GM23338 (cell line): ENCODE measurements at regions not wholly inside any gene's neighbourhood (a gene's known extent, or its start where the extent isn't known, plus 50 kb on each side); places are given as distances from the start of the nearest gene placed in this dataset.

Source experiments
- CREB1 ChIP-seq: fragments of 250-450 bp; sonication (Bioruptor Pico); IDR thresholded peaks from 2 replicates; pipeline ENCODE4 v1.5.0; 2020; ENCODE audit warnings: low read depth, mild to moderate bottlenecking, moderate library complexity
- EZH2 ChIP-seq: fragments of 200-600 bp; sonication (generic); IDR thresholded peaks from one replicate; pipeline ENCODE4 v1.8.0; 2017; ENCODE audit warnings: antibody characterized with exemption, mild to moderate bottlenecking, low read depth; ENCODE audit not compliant: unreplicated experiment
- EZH2phosphoT487 ChIP-seq: fragments of 200-600 bp; sonication (generic); IDR thresholded peaks from one replicate; pipeline ENCODE4 v1.8.1; 2018; ENCODE audit warnings: antibody characterized with exemption; ENCODE audit not compliant: unreplicated experiment
- JUNB ChIP-seq: IDR thresholded peaks from one replicate; pipeline ENCODE4 v1.6.1; 2016; ENCODE audit warnings: antibody characterized with exemption; ENCODE audit not compliant: unreplicated experiment
- NANOG ChIP-seq: IDR thresholded peaks from 2 replicates; pipeline ENCODE4 v1.6.1; 2016; ENCODE audit warnings: antibody characterized with exemption, borderline replicate concordance
- POLR2AphosphoS5 ChIP-seq: IDR thresholded peaks from 2 replicates; pipeline ENCODE4 v1.6.1; 2016; ENCODE audit warnings: antibody characterized with exemption, low read depth
- STAT1 ChIP-seq: IDR thresholded peaks from one replicate; pipeline ENCODE4 v1.6.1; 2016; ENCODE audit warnings: antibody characterized with exemption; ENCODE audit not compliant: unreplicated experiment
- ZNF331 ChIP-seq: fragments of 250-450 bp; sonication (Bioruptor Pico); IDR thresholded peaks from 2 replicates; pipeline ENCODE4 v1.5.0; 2020; ENCODE audit warnings: low read depth, mild to moderate bottlenecking, moderate library complexity
- TF ChIP-seq, protein P1 (sequence below), 2 experiments: fragments of 200-600 bp in 1 of 2; sonication (generic) in 1 of 2; conservative IDR thresholded peaks; 2 replicates each; pipeline versions ENCODE4 v1.5.1 to v1.6.1; 2016 to 2017; ENCODE audit warnings: antibody characterized with exemption in 2 of 2, low read depth in 2 of 2, mild to moderate bottlenecking in 2 of 2, moderate library complexity in 1 of 2
- TF ChIP-seq, protein P2 (sequence below): IDR thresholded peaks from 2 replicates; pipeline ENCODE4 v1.6.1; 2016; ENCODE audit warnings: antibody characterized with exemption
- TF ChIP-seq, protein P3 (sequence below): IDR thresholded peaks from one replicate; pipeline ENCODE4 v1.6.1; 2018; ENCODE audit warnings: antibody characterized with exemption; ENCODE audit not compliant: unreplicated experiment

- TF ChIP-seq, protein P1, sequence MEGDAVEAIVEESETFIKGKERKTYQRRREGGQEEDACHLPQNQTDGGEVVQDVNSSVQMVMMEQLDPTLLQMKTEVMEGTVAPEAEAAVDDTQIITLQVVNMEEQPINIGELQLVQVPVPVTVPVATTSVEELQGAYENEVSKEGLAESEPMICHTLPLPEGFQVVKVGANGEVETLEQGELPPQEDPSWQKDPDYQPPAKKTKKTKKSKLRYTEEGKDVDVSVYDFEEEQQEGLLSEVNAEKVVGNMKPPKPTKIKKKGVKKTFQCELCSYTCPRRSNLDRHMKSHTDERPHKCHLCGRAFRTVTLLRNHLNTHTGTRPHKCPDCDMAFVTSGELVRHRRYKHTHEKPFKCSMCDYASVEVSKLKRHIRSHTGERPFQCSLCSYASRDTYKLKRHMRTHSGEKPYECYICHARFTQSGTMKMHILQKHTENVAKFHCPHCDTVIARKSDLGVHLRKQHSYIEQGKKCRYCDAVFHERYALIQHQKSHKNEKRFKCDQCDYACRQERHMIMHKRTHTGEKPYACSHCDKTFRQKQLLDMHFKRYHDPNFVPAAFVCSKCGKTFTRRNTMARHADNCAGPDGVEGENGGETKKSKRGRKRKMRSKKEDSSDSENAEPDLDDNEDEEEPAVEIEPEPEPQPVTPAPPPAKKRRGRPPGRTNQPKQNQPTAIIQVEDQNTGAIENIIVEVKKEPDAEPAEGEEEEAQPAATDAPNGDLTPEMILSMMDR (conservative IDR thresholded peaks at IDR 0.05; ENCODE audit: low read depth in 2 of 2), result no peak
- TF ChIP-seq EZH2 (no peak), CREB1 (CRISPR knock-in tag) (no peak), ZNF331 (no peak), JUNB (no peak), EZH2phosphoT487 (no peak), POLR2AphosphoS5 (no peak), NANOG (no peak), STAT1 (no peak)
- TF ChIP-seq, protein P2, sequence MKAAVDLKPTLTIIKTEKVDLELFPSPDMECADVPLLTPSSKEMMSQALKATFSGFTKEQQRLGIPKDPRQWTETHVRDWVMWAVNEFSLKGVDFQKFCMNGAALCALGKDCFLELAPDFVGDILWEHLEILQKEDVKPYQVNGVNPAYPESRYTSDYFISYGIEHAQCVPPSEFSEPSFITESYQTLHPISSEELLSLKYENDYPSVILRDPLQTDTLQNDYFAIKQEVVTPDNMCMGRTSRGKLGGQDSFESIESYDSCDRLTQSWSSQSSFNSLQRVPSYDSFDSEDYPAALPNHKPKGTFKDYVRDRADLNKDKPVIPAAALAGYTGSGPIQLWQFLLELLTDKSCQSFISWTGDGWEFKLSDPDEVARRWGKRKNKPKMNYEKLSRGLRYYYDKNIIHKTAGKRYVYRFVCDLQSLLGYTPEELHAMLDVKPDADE, result no peak
- TF ChIP-seq, protein P3, sequence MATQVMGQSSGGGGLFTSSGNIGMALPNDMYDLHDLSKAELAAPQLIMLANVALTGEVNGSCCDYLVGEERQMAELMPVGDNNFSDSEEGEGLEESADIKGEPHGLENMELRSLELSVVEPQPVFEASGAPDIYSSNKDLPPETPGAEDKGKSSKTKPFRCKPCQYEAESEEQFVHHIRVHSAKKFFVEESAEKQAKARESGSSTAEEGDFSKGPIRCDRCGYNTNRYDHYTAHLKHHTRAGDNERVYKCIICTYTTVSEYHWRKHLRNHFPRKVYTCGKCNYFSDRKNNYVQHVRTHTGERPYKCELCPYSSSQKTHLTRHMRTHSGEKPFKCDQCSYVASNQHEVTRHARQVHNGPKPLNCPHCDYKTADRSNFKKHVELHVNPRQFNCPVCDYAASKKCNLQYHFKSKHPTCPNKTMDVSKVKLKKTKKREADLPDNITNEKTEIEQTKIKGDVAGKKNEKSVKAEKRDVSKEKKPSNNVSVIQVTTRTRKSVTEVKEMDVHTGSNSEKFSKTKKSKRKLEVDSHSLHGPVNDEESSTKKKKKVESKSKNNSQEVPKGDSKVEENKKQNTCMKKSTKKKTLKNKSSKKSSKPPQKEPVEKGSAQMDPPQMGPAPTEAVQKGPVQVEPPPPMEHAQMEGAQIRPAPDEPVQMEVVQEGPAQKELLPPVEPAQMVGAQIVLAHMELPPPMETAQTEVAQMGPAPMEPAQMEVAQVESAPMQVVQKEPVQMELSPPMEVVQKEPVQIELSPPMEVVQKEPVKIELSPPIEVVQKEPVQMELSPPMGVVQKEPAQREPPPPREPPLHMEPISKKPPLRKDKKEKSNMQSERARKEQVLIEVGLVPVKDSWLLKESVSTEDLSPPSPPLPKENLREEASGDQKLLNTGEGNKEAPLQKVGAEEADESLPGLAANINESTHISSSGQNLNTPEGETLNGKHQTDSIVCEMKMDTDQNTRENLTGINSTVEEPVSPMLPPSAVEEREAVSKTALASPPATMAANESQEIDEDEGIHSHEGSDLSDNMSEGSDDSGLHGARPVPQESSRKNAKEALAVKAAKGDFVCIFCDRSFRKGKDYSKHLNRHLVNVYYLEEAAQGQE, result no peak
Observed at GRCh38 chr3:64342940-64343688, 117.8 kb upstream of the PRICKLE2 start.
